ENCODE measurements at regions not wholly inside any gene's neighbourhood (a gene's known extent, or its start where the extent isn't known, plus 50 kb on each side); places are given as distances from the start of the nearest gene placed in this dataset.

- H3K79me2 ChIP-seq (ENCODE audit: control insufficient read depth, insufficient read depth, low read length) = no peaks in the 10 kb centered on the region
- ATAC-seq (ENCODE audit: low read depth) (no peak), DNase-seq (no peak)
- no peak overlapping the region for H3K27ac ChIP-seq (ENCODE audit: low read length in 2 of 2)
- Mint-ChIP-seq H3K27me3 (peaks cover 57% of the 10 kb centered on the region), H3K27ac (no peak overlapping the region), H3K4me1 (peaks cover 28% of the 10 kb centered on the region), H3K4me3 (no peak overlapping the region), H3K9me3 (ENCODE audit: insufficient read depth) (no peaks in the 10 kb centered on the region)
- H2AFZ ChIP-seq (ENCODE audit: insufficient read depth, low read depth, low read length, poor library complexity, severe bottlenecking) = no peak overlapping the region
- intact Hi-C loops (cut with micrococcal nuclease) = no loop called here
- WGBS (ENCODE audit: insufficient coverage) = no CpG with 5 or more reads among the region's 2 CpGs
- POLR2A ChIA-PET = no interaction called here
- no peaks in the 10 kb centered on the region for H3K36me3 ChIP-seq (replicated peaks in 1 of 2; ENCODE audit: control extremely low read depth in 1 of 2, control insufficient read depth in 1 of 2, extremely low read depth in 1 of 2, insufficient read depth in 2 of 2, low read length in 1 of 2)
- H3K27me3 ChIP-seq (replicated peaks in 1 of 4; ENCODE audit: control extremely low read depth in 1 of 4, control insufficient read depth in 3 of 4, insufficient read depth in 4 of 4, low read length in 3 of 4) = peaks cover 0 to 34% (median 26%) of the 10 kb centered on the region in 4 experiments
- H3K4me2 ChIP-seq (replicated peaks; ENCODE audit: low read depth, low read length, poor library complexity, severe bottlenecking) = no peak overlapping the region
- TF ChIP-seq CTCF (IDR thresholded peaks at IDR 0.05) (no peak), EZH2 (IDR thresholded peaks at IDR 0.05; ENCODE audit: borderline replicate concordance, insufficient read depth, low read depth, low read length, poor library complexity, severe bottlenecking) (no peak)
- H3K4me3 ChIP-seq (ENCODE audit: control extremely low read depth in 1 of 5, extremely low read depth in 1 of 5, insufficient read depth in 1 of 5, low read depth in 2 of 5, low read length in 4 of 5) = no peak overlapping the region
- H3K4me1 ChIP-seq (ENCODE audit: control insufficient read depth in 2 of 2, insufficient read depth in 2 of 2, low read length in 2 of 2) = peaks cover 17 to 22% of the 10 kb centered on the region in 2 donors
- CTCF ChIA-PET = interaction anchor here (1.3 kb wide), 1 partner anchor 9 kb away, joined by 3 read pairs; no protein-coding TSS in a partner anchor
- peaks cover 0 to 2% (median 0%) of the 10 kb centered on the region in 3 donors for H3K9me3 ChIP-seq (ENCODE audit: control extremely low read depth in 1 of 3, control insufficient read depth in 2 of 3, insufficient read depth in 1 of 3, low read length in 2 of 3)
- H3K9ac ChIP-seq (ENCODE audit: low read length) = no peak overlapping the region
- H4K20me1 ChIP-seq (ENCODE audit: control insufficient read depth, insufficient read depth, low read length, poor library complexity, severe bottlenecking) = no peaks in the 10 kb centered on the region
Measured at GRCh38 chr6:28661097-28661713, 135.5 kb downstream of the GPX5 start.

GRCh38 chr6:28664870-28665396 is 139.3 kb downstream of the GPX5 start:
- Mint-ChIP-seq H3K9me3 (ENCODE audit: insufficient read depth) (no peaks in the 10 kb centered on the region), H3K4me3 (no peak overlapping the region), H3K27ac (no peak overlapping the region), H3K4me1 (no peaks in the 10 kb centered on the region), H3K27me3 (peaks cover 48% of the 10 kb centered on the region)
- Histone ChIP-seq H3K9ac (ENCODE audit: low read length) (no peak overlapping the region), H3K4me3 (ENCODE audit: control extremely low read depth in 1 of 5, extremely low read depth in 1 of 5, insufficient read depth in 1 of 5, low read depth in 2 of 5, low read length in 4 of 5) (no peak overlapping the region), H4K20me1 (ENCODE audit: control insufficient read depth, insufficient read depth, low read length, poor library complexity, severe bottlenecking) (no peaks in the 10 kb centered on the region), H3K4me1 (ENCODE audit: control insufficient read depth in 2 of 2, insufficient read depth in 2 of 2, low read length in 2 of 2) (no peaks in the 10 kb centered on the region), H3K27me3 (replicated peaks in 1 of 4; ENCODE audit: control extremely low read depth in 1 of 4, control insufficient read depth in 3 of 4, insufficient read depth in 4 of 4, low read length in 3 of 4) (peaks cover 0 to 9% (median 8%) of the 10 kb centered on the region in 4 experiments), H3K27ac (ENCODE audit: low read length in 2 of 2) (no peak overlapping the region), H3K36me3 (replicated peaks in 1 of 2; ENCODE audit: control extremely low read depth in 1 of 2, control insufficient read depth in 1 of 2, extremely low read depth in 1 of 2, insufficient read depth in 2 of 2, low read length in 1 of 2) (no peaks in the 10 kb centered on the region), H3K9me3 (ENCODE audit: control extremely low read depth in 1 of 3, control insufficient read depth in 2 of 3, insufficient read depth in 1 of 3, low read length in 2 of 3) (no peaks in the 10 kb centered on the region), H3K79me2 (ENCODE audit: control insufficient read depth, insufficient read depth, low read length) (no peaks in the 10 kb centered on the region), H3K4me2 (replicated peaks; ENCODE audit: low read depth, low read length, poor library complexity, severe bottlenecking) (no peak overlapping the region), H2AFZ (ENCODE audit: insufficient read depth, low read depth, low read length, poor library complexity, severe bottlenecking) (no peak overlapping the region)
- 97% methylated on average over 3 of the region's 3 CpGs for WGBS (ENCODE audit: insufficient coverage)
- intact Hi-C loops (cut with micrococcal nuclease) = no loop called here
- DNase-seq (no peak), ATAC-seq (ENCODE audit: low read depth) (no peak)
- ChIA-PET CTCF (no interaction called here), POLR2A (no interaction called here)
- TF ChIP-seq CTCF (IDR thresholded peaks at IDR 0.05) (no peak), EZH2 (IDR thresholded peaks at IDR 0.05; ENCODE audit: borderline replicate concordance, insufficient read depth, low read depth, low read length, poor library complexity, severe bottlenecking) (no peak)

All from B cell (primary cell).